CD14-positive monocyte (primary cell): ENCODE measurements at regions not wholly inside any gene's neighbourhood (a gene's known extent, or its start where the extent isn't known, plus 50 kb on each side); places are given as distances from the start of the nearest gene placed in this dataset.
A peak's percentile ranks its signal among the peaks of the same experiment; 100 is the strongest.
"Not testable (repeated sequence)": the region's sequence is repeated elsewhere in the genome, so short reads cannot be mapped to it uniquely, and the experiment has no call there.

ENCODE experiments used
- DNase-seq, 3 donors: peaks; one replicate each; pipeline ENCODE4 v3.0.0-alpha.2; 2011 to 2022
- H2AFZ ChIP-seq: 2 replicates; pipeline ENCODE4 v1.6.0; 2012; ENCODE audit warnings: mild to moderate bottlenecking, low read depth, low read length, inconsistent platforms; ENCODE audit not compliant: insufficient read depth, poor library complexity, severe bottlenecking
- H3K27ac ChIP-seq, 2 donors: 1 replicate in 1 of 2; 2 replicates in 1 of 2; pipeline ENCODE4 v1.5.1; 2012 to 2013; ENCODE audit warnings: low read length in 2 of 2, control low read depth in 1 of 2, inconsistent platforms in 1 of 2, low read depth in 1 of 2, mild to moderate bottlenecking in 1 of 2
- H3K27me3 ChIP-seq, 2 donors: one replicate each; pipeline versions ENCODE4 v1.6.0 to v1.6.1; 2011 to 2013; ENCODE audit warnings: low read length in 2 of 2; ENCODE audit not compliant: control insufficient read depth in 2 of 2, insufficient read depth in 2 of 2
- H3K36me3 ChIP-seq, 2 donors: replicated peaks in 1 of 2; 1 replicate in 1 of 2; 2 replicates in 1 of 2; pipeline versions ENCODE4 v1.5.1 to v1.6.1; 2012 to 2013; ENCODE audit warnings: low read length in 2 of 2, control low read depth in 1 of 2, inconsistent platforms in 1 of 2, mild to moderate bottlenecking in 1 of 2; ENCODE audit not compliant: insufficient read depth in 2 of 2, control insufficient read depth in 1 of 2
- H3K4me1 ChIP-seq, 2 donors: 1 replicate in 1 of 2; 2 replicates in 1 of 2; pipeline versions ENCODE4 v1.5.1 to v1.6.1; 2012 to 2013; ENCODE audit warnings: low read length in 2 of 2, control low read depth in 1 of 2, inconsistent platforms in 1 of 2, mild to moderate bottlenecking in 1 of 2, moderate library complexity in 1 of 2; ENCODE audit not compliant: insufficient read depth in 2 of 2, control insufficient read depth in 1 of 2
- H3K4me2 ChIP-seq: replicated peaks from 2 replicates; pipeline ENCODE3; 2012; ENCODE audit warnings: low read length, moderate library complexity, mild to moderate bottlenecking; ENCODE audit not compliant: poor library complexity, severe bottlenecking; ENCODE audit errors: extremely low read depth
- H3K4me3 ChIP-seq, 3 experiments: fragments of 200-600 bp in 1 of 3; sonication (generic) in 1 of 3; replicated peaks in 1 of 3; 1 replicate in 2 of 3; 2 replicates in 1 of 3; pipeline ENCODE4 v1.5.1; 2011 to 2013; ENCODE audit warnings: low read length in 3 of 3, mild to moderate bottlenecking in 3 of 3, control low read depth in 2 of 3, low read depth in 2 of 3, inconsistent platforms in 1 of 3, moderate library complexity in 1 of 3
- H3K79me2 ChIP-seq: 2 replicates; pipeline ENCODE4 v1.6.0; 2012; ENCODE audit warnings: mild to moderate bottlenecking, control low read depth, inconsistent platforms, low read length, moderate library complexity; ENCODE audit not compliant: insufficient read depth
- H3K9ac ChIP-seq: 2 replicates; pipeline ENCODE4 v1.6.0; 2017; ENCODE audit warnings: low read length, mild to moderate bottlenecking; ENCODE audit not compliant: insufficient read depth, poor library complexity, severe bottlenecking
- H3K9me3 ChIP-seq, 2 donors: replicated peaks in 1 of 2; 1 replicate in 1 of 2; 2 replicates in 1 of 2; pipeline versions ENCODE4 v1.5.1 to v1.6.1; 2012 to 2013; ENCODE audit warnings: low read length in 2 of 2, control low read depth in 1 of 2; ENCODE audit not compliant: control insufficient read depth in 1 of 2, insufficient read depth in 1 of 2
- H4K20me1 ChIP-seq: 2 replicates; pipeline ENCODE4 v1.6.0; 2012; ENCODE audit warnings: mild to moderate bottlenecking, low read length, control low read depth, moderate library complexity; ENCODE audit not compliant: insufficient read depth
- H3K27ac Mint-ChIP-seq, 7 donors: one replicate each; pipeline ENCODE4 v1.8.0; 2020; ENCODE audit warnings: mild to moderate bottlenecking in 7 of 7, mixed read lengths in 7 of 7, moderate library complexity in 6 of 7, inconsistent platforms in 2 of 7
- H3K27me3 Mint-ChIP-seq, 3 donors: one replicate each; pipeline ENCODE4 v1.8.0; 2021 to 2022; ENCODE audit warnings: low read depth in 3 of 3, mild to moderate bottlenecking in 3 of 3, mixed read lengths in 3 of 3, moderate library complexity in 3 of 3, inconsistent platforms in 1 of 3
- H3K36me3 Mint-ChIP-seq, 2 donors: one replicate each; pipeline ENCODE4 v1.8.0; 2020; ENCODE audit warnings: mixed read lengths in 2 of 2, inconsistent platforms in 1 of 2, mild to moderate bottlenecking in 1 of 2
- H3K4me1 Mint-ChIP-seq: one replicate; pipeline ENCODE4 v1.8.0; 2020; ENCODE audit warnings: mild to moderate bottlenecking, mixed read lengths
- H3K4me3 Mint-ChIP-seq, 2 donors: one replicate each; pipeline ENCODE4 v1.8.0; 2020; ENCODE audit warnings: mild to moderate bottlenecking in 2 of 2, mixed read lengths in 2 of 2, moderate library complexity in 1 of 2
- H3K9me3 Mint-ChIP-seq, 7 donors: one replicate each; pipeline ENCODE4 v1.8.0; 2020 to 2022; ENCODE audit warnings: mixed read lengths in 7 of 7, mild to moderate bottlenecking in 6 of 7, moderate library complexity in 6 of 7, inconsistent platforms in 2 of 7
- WGBS: methylation state at CpG from one replicate; pipeline ENCODE4 v1.1.5; 2013; ENCODE audit warnings: missing lambda C conversion rate; ENCODE audit not compliant: insufficient coverage; 5-methylcytosine and 5-hydroxymethylcytosine counted together
- intact Hi-C, 2 donors: fragments of 100-400 bp; cut with micrococcal nuclease; formaldehyde crosslinking; loops; one replicate each; pipeline versions ENCODE4 v1.15.0 to v1.15.1; 2023
- TF ChIP-seq, protein P1 (sequence below): fragments of 200-600 bp; IDR thresholded peaks from one replicate; pipeline ENCODE4 v1.8.0; 2022; ENCODE audit warnings: antibody characterized with exemption, mild to moderate bottlenecking

GRCh38 chr14:56008150-56008549, 110.1 kb upstream of the PELI2 start:
- TF ChIP-seq, protein P1, sequence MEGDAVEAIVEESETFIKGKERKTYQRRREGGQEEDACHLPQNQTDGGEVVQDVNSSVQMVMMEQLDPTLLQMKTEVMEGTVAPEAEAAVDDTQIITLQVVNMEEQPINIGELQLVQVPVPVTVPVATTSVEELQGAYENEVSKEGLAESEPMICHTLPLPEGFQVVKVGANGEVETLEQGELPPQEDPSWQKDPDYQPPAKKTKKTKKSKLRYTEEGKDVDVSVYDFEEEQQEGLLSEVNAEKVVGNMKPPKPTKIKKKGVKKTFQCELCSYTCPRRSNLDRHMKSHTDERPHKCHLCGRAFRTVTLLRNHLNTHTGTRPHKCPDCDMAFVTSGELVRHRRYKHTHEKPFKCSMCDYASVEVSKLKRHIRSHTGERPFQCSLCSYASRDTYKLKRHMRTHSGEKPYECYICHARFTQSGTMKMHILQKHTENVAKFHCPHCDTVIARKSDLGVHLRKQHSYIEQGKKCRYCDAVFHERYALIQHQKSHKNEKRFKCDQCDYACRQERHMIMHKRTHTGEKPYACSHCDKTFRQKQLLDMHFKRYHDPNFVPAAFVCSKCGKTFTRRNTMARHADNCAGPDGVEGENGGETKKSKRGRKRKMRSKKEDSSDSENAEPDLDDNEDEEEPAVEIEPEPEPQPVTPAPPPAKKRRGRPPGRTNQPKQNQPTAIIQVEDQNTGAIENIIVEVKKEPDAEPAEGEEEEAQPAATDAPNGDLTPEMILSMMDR: no peak
- intact Hi-C loops: no loop called here
- Histone ChIP-seq H3K4me3 (no peak overlapping the region), H3K9me3 (no peaks in the 10 kb centered on the region), H4K20me1 (no peaks in the 10 kb centered on the region), H3K79me2 (no peaks in the 10 kb centered on the region), H3K36me3 (no peaks in the 10 kb centered on the region), H3K9ac (no peak overlapping the region), H3K4me2 (no peak overlapping the region), H2AFZ (no peak overlapping the region), H3K4me1 (peaks cover 20% of the 10 kb centered on the region in 2 donors), H3K27me3 (no peaks in the 10 kb centered on the region), H3K27ac (no peak overlapping the region)
- Mint-ChIP-seq H3K36me3 (no peaks in the 10 kb centered on the region), H3K4me3 (peak overlapping the region in 1 of 2 donors; percentile 55), H3K27ac (peak overlapping the region; percentile 46 to 87 (median 76)), H3K9me3 (peaks cover 0 to 2% (median 0%) of the 10 kb centered on the region in 7 donors), H3K4me1 (peaks cover 34% of the 10 kb centered on the region), H3K27me3 (peaks cover 2 to 4% (median 3%) of the 10 kb centered on the region in 3 donors)
- WGBS: no CpG with 5 or more reads among the region's 1 CpG
- peak; percentile 25 to 72 (median 29) for DNase-seq

GRCh38 chr14:56008661-56009060, 109.5 kb upstream of the PELI2 start:
- DNase-seq, H3K36me3 Mint-ChIP-seq, H4K20me1 ChIP-seq, H3K9ac ChIP-seq, H3K36me3 ChIP-seq, H3K4me3 ChIP-seq, H3K79me2 ChIP-seq, H3K27me3 Mint-ChIP-seq, H3K4me2 ChIP-seq, H3K9me3 Mint-ChIP-seq, intact Hi-C loops, H2AFZ ChIP-seq, H3K27me3 ChIP-seq, H3K9me3 ChIP-seq, H3K4me3 Mint-ChIP-seq, H3K27ac ChIP-seq: not testable (repeated sequence)
- H3K4me1 ChIP-seq: peaks cover 20% of the 10 kb centered on the region in 2 donors
- Mint-ChIP-seq H3K4me1 (peaks cover 33% of the 10 kb centered on the region), H3K27ac (peak overlapping the region in 5 of 7 donors; percentile 63 to 90 (median 76))
- WGBS: 100% methylated on average over 3 of the region's 3 CpGs
